ENCODE measurements at regions not wholly inside any gene's neighbourhood (a gene's known extent, or its start where the extent isn't known, plus 50 kb on each side); places are given as distances from the start of the nearest gene placed in this dataset.
A peak's percentile ranks its signal among the peaks of the same experiment; 100 is the strongest.

DNA sequence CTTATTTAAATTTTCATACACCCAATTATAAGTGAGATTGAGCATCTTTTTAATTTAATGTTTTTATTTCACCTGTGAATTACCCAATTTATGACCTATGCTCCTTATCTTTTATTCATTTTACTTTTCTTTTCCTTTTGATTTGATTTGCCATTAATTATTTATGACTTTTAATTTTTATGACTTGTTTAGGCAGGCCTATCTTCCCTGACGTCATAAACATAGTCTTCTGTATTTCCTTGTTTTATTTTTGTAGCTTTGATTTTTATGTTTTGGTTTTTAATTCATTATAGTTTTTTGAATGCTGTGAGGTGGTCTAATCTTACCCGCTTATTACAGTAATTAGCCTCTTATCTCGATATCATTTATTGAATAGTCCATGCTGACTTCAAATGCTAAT lies 467.1 kb upstream of the FAR2 start:
- H3K4me3 ChIP-seq (ENCODE audit: low read length): no peak overlapping the region
- TF ChIP-seq, protein P1, sequence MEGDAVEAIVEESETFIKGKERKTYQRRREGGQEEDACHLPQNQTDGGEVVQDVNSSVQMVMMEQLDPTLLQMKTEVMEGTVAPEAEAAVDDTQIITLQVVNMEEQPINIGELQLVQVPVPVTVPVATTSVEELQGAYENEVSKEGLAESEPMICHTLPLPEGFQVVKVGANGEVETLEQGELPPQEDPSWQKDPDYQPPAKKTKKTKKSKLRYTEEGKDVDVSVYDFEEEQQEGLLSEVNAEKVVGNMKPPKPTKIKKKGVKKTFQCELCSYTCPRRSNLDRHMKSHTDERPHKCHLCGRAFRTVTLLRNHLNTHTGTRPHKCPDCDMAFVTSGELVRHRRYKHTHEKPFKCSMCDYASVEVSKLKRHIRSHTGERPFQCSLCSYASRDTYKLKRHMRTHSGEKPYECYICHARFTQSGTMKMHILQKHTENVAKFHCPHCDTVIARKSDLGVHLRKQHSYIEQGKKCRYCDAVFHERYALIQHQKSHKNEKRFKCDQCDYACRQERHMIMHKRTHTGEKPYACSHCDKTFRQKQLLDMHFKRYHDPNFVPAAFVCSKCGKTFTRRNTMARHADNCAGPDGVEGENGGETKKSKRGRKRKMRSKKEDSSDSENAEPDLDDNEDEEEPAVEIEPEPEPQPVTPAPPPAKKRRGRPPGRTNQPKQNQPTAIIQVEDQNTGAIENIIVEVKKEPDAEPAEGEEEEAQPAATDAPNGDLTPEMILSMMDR (conservative IDR thresholded peaks at IDR 0.05; ENCODE audit: low read length): no peak
- DNase-seq (ENCODE audit: low read depth): no peak

DNA sequence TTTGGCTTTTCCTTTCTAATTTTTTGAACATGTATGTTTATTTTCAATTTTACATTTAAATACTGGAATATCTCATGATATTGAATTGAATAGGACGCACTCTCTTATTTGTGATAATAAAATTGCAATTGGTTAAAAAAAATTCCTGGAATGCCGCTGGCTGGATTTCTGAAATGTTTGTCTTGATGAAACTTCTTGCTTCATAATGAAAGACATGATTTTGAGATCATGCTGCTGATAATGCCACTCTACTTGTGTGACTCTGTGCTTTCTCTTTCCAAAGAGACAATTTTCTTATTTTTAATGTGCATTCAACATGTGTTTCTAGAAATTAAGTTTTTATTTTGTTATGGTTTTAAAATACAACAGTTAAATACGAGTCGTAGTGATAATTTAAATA lies 465.7 kb upstream of the FAR2 start:
- H3K4me3 ChIP-seq (ENCODE audit: low read length): no peak overlapping the region
- peak; percentile 46 for DNase-seq (ENCODE audit: low read depth)
- TF ChIP-seq, protein P1 (conservative IDR thresholded peaks at IDR 0.05; ENCODE audit: low read length): no peak

DNA sequence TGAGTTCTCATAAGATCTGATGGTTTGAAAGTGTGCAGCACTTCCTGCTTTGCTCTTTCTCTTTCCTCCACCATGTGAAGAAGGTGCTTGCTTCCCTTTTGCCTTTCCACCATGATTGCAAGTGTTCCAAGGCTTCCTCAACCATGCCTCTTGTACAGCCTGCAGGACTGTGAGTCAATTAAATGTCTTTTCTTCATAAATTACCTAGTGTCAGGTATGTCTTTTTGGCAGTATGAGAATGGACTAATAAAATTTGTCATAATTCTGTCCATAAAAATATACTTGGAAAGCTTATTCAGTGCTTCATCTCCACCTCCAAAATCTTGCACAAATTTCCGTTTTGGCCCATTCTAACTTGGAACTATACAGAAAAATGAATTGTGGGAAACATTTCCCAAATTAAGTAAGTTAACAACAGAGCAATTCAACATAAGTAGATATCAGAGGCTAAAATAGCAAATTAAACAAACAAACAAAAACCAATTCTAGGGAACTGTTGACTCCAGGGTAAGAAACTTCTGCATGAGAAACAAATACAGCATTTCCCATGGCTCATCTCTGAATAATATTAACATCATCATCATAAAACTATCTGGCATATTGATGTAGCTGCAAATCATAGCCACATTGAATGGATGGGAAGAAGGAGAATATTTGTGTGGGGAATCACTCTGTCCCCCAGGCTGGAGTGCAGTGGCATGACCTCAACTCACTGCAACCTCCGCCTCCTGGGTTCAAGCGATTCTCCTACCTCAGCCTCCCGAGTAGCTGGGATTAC lies 459.5 kb upstream of the FAR2 start:
- TF ChIP-seq, protein P1 (conservative IDR thresholded peaks at IDR 0.05; ENCODE audit: low read length): no peak
- DNase-seq (ENCODE audit: low read depth): no peak
- no peak overlapping the region for H3K4me3 ChIP-seq (ENCODE audit: low read length)

DNA sequence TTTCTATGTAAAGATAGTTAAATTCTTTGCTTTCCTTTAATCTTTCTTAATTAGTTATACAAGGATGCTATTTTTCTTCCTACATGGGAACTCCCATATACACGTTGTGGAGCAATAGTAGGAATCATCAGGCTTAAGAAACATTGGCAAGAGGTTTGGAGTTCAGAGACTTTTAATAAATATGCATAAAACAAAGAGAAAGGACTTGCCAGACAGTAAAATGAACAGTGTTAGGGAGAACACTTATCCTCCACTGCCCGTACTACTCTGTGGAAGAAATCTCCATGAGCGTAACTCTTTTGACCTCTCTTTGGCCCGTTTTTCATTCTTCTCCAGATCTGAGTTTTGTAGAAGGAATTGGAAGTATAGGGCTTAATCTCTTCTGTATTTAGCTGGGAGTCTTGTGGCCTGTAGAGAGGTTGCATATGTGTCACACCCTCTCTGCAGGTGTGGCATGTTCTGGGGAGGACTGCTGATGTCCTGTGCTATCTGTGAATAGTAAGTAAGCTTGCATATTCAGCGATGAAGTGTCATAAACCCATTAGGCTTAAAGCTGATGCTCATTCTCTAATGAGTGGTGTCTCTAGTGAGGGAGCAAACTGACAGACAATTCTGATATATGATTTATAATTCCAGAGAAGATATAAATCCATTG lies 455.4 kb upstream of the FAR2 start:
- no peak overlapping the region for H3K4me3 ChIP-seq (ENCODE audit: low read length)
- TF ChIP-seq, protein P1 (conservative IDR thresholded peaks at IDR 0.05; ENCODE audit: low read length): no peak
- DNase-seq (ENCODE audit: low read depth): no peak

DNA sequence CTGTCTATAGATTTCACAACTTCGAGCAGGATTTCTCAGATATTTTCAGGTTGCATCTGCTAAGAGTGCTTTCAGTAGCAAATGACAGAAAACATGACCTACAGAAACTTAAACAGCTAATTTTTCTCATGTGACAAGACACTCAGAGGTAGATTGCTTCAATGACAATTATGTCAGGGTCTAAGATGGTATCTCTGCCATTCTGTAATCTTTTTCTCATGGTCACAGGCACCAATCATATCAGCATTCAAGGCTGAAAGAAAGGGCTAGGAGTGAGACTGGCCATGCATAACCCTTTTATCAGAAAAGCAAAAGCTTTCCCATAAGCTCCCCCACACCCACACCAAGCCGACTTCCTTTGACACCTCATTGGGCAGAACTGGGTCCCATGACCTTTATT lies 450.5 kb upstream of the FAR2 start:
- TF ChIP-seq, protein P1 (conservative IDR thresholded peaks at IDR 0.05; ENCODE audit: low read length): no peak
- no peak for DNase-seq (ENCODE audit: low read depth)
- H3K4me3 ChIP-seq (ENCODE audit: low read length): no peak overlapping the region

DNA sequence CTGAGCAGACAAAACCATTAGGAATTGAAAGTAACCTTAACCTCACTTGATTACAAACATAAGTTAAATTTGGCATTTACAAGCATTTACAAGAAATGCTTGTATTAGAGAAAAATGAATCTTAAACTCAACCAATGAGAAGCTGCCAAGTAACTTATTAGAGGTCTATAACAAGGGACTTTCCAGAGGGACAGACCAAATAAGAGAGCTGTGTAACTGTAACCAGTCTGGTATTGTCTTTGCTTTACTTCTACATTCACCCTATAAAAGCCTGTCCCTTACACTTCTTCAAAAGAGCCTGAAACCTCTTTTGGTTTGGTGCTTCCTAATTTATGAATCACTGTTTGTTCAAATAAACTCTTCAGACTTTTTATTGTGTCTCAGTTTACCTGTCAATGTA lies 450.0 kb upstream of the FAR2 start:
- peak; percentile 25 for DNase-seq (ENCODE audit: low read depth)
- no peak overlapping the region for H3K4me3 ChIP-seq (ENCODE audit: low read length)

More for the DNA sequence above, 450.0 kb upstream of the FAR2 start:
- TF ChIP-seq, protein P1 (conservative IDR thresholded peaks at IDR 0.05; ENCODE audit: low read length): no peak

Measured in AG10803 (cell line).